Ammon's horn (tissue), 1 donor: ENCODE measurements at regions not wholly inside any gene's neighbourhood (a gene's known extent, or its start where the extent isn't known, plus 50 kb on each side); places are given as distances from the start of the nearest gene placed in this dataset.

ENCODE experiments used
- DNase-seq: peaks from one replicate; pipeline ENCODE4 v3.0.0-alpha.2; 2016; ENCODE audit warnings: low spot score

DNA sequence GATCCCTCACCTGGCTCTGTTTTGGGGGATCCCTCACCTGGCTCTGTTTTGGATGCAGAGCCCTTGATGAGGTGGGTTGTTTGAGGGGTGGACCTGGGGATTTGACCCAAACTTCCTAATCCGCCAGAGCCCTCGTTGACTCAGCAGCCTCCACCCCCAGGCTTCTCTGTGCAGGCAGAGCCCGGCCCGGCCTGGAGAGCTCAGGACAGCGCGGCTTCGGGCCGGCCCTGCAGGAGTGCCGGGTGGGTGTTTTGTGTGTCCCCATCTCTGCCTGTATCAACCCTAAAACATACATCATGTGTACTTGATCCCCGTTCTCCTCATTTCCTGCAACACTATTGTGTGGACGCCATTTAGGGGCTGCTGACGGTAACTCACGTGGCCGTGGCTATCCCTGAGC lies 124.2 kb downstream of the SIK1 start:
- no peak for DNase-seq

DNA sequence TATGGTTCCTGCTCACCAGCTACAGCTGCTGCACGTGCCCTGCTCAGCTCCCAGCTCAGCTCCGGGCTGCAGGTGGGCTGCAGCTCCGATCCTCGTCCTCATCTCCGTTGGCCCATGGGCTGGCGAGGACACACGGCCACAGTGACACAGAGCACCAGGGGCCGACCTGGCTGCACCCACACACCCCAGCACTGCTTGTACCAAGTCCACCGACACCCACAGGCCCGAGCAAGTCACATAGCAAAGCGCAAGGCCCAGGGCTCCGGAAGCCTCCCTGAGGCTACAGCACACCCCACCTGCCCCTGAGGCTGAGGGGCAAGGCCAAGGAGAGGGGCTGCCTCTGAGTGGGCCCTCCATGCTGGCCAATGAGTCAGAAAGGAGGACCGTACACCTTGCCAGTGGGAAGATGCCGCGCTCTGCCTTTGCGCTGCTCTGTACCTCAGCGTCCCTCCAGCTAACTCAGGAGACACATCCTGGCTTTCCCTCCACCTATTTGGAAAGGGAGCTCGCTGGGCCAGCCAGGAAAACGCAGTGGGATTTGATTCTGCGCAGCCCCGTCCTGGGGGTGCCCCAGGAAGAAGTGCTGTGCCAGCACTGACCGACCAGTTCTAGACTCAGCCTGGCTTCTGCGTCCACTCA lies 124.8 kb downstream of the SIK1 start:
- DNase-seq: no peak

- DNase-seq: no peak
These were observed 125.4 kb downstream of the SIK1 start for GRCh38 chr21:43301409-43302061.

- no peak for DNase-seq
These were observed 126.2 kb downstream of the SIK1 start for GRCh38 chr21:43300496-43301408.

- DNase-seq: no peak
These were observed 127.3 kb downstream of the SIK1 start for GRCh38 chr21:43299441-43300277.

GRCh38 chr21:43298546-43299440 lies 128.1 kb downstream of the SIK1 start:
- DNase-seq: no peak

DNA sequence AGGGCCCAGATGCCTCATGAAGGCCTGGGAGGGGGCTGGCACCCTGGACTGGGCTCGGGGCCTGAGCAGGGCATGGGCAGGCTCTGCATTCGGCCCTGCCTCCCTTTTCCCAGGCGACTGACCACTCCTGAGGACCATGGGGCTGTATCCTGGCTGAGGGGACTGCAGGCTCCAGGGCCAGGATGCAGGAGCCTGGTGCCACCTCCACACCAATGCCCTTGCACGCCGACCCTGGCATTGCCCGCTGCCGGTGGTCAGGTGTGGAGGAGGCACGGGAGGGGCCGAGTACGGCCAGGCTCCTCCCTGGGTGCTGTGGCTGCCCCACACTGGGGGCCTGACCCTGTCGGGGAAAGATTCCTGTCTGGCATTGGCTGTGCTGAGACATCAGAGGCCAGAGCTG lies 128.9 kb downstream of the SIK1 start:
- no peak for DNase-seq

DNA sequence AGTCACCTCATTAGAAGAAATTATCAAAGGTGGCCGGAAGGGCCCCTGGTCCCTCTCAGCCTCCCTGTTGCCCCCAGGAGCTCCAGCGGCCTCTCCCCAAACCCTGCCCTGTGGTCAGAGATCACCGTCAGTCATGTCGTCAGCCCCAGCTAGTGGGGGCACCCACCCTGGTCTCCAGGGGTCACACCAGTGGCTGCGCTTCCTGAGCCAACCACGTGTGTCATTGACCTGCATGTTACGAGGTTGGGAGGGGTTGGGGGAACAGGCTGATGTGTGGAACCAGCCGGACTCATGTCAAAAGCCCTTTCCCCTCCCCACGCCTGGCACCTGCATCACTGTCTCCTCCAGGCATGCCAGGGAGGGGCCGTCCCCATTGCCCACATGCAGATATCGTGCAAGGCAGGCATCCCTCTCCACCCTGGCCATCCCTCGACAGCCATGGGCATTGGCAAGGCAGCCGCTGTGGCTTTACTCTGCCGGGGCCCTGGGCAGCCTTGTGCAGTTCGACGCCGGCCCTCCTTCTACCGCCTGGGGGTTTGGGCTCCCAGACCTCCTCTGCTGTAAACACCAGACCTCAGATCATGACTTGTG lies 128.7 kb downstream of the CRYAA start:
- DNase-seq: no peak

GRCh38 chr21:43295066-43295958 lies 126.5 kb downstream of the CRYAA start:
- DNase-seq: no peak

- no peak for DNase-seq
These were observed 125.5 kb downstream of the CRYAA start for GRCh38 chr21:43294194-43294902.

- DNase-seq: no peak
These were observed 124.0 kb downstream of the CRYAA start for GRCh38 chr21:43292866-43293142.

- DNase-seq: no peak
These were observed 123.4 kb downstream of the CRYAA start for GRCh38 chr21:43292041-43292865.

GRCh38 chr21:43291347-43291950 lies 122.6 kb downstream of the CRYAA start:
- DNase-seq: no peak

DNA sequence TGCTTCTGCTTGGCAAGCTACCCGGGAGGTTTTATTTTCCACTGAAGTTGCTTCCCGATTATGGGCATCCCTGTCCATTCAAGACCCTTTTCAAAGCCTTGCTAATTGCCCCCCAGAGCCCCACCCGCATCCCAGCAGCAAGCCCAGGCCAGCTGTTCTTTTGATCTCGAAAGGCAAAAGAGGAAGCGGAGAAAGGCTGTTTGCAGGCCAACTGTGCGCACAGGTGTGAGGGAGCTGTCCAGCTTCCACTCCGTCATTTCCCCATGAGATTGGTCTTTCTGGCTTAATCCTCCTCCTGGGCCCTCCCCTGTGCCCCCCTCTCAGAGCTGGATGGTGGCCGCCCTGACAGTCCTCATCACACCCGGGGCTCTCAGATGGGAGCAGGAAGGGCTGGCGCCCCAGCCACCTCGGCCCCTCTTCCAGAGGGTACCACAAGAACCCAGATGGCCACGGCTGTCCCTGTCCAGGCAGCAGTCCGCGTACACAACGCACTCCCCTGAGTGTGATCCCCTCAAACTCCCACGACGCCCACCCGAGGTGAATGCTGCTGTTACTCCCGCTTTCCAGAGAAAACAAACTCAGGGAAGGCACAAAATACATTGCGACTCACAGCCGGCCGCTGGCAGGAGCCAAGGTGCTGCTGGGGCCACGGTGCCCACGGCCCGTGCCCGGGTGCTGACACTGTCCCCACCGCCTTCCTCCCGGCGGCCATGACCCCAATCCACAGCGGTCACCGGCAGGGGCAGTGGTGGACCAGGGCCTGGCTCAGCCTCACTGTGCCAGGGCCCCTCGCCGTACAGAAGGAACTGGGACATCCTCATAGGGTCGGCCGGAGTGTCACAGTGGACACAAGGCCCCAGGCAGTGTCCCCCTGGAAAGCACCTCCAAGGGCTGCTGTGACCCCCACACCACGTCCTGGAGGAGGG lies 121.9 kb downstream of the CRYAA start:
- no peak for DNase-seq

DNA sequence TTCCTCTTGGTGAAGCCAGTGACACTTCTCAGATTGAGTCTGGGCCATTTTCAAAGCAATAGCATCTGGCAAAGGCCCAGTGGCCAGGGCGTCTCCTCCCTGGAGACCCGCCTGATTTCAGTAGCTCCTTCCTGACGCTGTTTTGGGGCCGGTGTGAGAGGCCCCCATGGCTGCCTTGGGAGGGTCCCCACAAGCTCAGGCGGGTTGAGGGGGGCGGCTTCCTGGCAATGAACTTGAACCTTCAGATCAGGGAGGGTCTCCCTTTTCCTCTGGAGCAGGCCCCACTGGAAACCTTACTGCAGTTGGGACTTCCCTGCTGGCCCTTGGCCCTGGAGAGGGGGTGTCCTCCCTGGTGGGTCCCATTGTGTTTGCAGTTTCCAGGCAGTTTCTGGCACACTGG lies 121.2 kb downstream of the CRYAA start:
- no peak for DNase-seq

GRCh38 chr21:43289442-43289841 lies 120.6 kb downstream of the CRYAA start:
- no peak for DNase-seq
